H1 (cell line): ENCODE measurements at regions not wholly inside any gene's neighbourhood (a gene's known extent, or its start where the extent isn't known, plus 50 kb on each side); places are given as distances from the start of the nearest gene placed in this dataset.
"Not testable (repeated sequence)": the region's sequence is repeated elsewhere in the genome, so short reads cannot be mapped to it uniquely, and the experiment has no call there.

ENCODE experiments used
- JUN ChIP-seq: IDR thresholded peaks from 2 replicates; pipeline ENCODE4 v1.6.1; 2011; ENCODE audit warnings: low read depth, mild to moderate bottlenecking, improper control_type of control experiment, low read length
- POLR2A ChIP-seq, 2 experiments: IDR thresholded peaks; 1 replicate in 1 of 2; 2 replicates in 1 of 2; pipeline ENCODE4 v1.6.1; 2011; ENCODE audit warnings: low read depth in 2 of 2, low read length in 2 of 2, mild to moderate bottlenecking in 2 of 2; ENCODE audit errors: control extremely low read depth in 1 of 2
- TF ChIP-seq, protein P1 (sequence below), 3 experiments: IDR thresholded peaks; 1 replicate in 2 of 3; 2 replicates in 1 of 3; pipeline versions ENCODE4 v1.5.1 to v1.6.1; 2011; ENCODE audit warnings: low read length in 3 of 3, mild to moderate bottlenecking in 3 of 3, inconsistent platforms in 2 of 3, low read depth in 1 of 3, moderate library complexity in 1 of 3; ENCODE audit not compliant: insufficient read depth in 1 of 3; ENCODE audit errors: control extremely low read depth in 1 of 3

DNA sequence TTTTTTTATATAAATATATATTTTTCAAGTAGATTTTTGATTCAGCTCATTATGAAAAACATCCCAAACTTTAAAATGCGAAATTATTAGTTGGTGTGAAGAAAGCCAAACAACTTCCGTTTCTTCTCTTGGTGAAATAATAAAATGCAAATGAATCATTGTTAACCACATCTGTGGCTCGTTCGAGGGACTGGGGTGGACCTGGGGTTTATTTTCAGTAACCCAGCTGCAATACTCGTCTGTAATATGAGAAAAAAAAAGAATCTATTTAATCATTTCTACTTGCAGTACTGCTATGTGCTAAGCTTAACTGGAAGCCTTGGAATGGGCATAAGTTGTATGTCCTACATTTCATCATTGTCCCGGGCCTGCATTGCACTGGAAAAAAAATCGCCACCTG, 158.1 kb downstream of the CDRT15L2 start:
- TF ChIP-seq, protein P1, sequence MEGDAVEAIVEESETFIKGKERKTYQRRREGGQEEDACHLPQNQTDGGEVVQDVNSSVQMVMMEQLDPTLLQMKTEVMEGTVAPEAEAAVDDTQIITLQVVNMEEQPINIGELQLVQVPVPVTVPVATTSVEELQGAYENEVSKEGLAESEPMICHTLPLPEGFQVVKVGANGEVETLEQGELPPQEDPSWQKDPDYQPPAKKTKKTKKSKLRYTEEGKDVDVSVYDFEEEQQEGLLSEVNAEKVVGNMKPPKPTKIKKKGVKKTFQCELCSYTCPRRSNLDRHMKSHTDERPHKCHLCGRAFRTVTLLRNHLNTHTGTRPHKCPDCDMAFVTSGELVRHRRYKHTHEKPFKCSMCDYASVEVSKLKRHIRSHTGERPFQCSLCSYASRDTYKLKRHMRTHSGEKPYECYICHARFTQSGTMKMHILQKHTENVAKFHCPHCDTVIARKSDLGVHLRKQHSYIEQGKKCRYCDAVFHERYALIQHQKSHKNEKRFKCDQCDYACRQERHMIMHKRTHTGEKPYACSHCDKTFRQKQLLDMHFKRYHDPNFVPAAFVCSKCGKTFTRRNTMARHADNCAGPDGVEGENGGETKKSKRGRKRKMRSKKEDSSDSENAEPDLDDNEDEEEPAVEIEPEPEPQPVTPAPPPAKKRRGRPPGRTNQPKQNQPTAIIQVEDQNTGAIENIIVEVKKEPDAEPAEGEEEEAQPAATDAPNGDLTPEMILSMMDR (IDR thresholded peaks at IDR 0.05; ENCODE audit: control extremely low read depth in 1 of 3, insufficient read depth in 1 of 3, low read depth in 1 of 3, low read length in 3 of 3) = not testable (repeated sequence)
- not testable (repeated sequence) for TF ChIP-seq POLR2A (IDR thresholded peaks at IDR 0.05; ENCODE audit: control extremely low read depth in 1 of 2, low read depth in 2 of 2, low read length in 2 of 2); JUN
